ENCODE measurements at regions not wholly inside any gene's neighbourhood (a gene's known extent, or its start where the extent isn't known, plus 50 kb on each side); places are given as distances from the start of the nearest gene placed in this dataset.

DNA sequence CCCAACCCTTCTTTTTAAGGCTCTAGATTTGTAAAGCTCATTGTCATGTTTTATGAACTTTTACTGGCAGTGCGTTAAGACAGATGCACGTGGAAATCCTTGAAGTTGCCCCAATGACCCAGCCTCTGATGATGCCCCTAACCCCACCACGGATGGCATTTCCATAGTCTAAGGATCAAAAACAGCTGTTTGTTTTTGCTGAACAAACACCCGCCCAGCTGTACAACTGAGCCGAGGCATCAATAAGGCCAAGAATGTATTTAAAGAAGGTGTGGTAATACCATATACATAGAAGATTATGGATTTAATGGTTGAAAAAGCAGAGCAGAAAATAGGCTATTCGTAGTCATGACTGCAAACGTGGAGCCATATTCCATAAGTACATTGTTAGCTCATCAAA, 83.7 kb downstream of the SALL1 start:
- TF ChIP-seq CTCF (IDR thresholded peaks at IDR 0.05): no peak
- TF ChIP-seq POLR2A (IDR thresholded peaks at IDR 0.05): no peak
